Gastrocnemius medialis (tissue), 4 donors: ENCODE measurements at regions not wholly inside any gene's neighbourhood (a gene's known extent, or its start where the extent isn't known, plus 50 kb on each side); places are given as distances from the start of the nearest gene placed in this dataset.

Experiments
- ATAC-seq, 2 donors: fragments of 150-250 bp; one replicate each; pipeline ENCODE4 v1.9.1; 2016
- DNase-seq, 2 donors: peaks; one replicate each; pipeline ENCODE4 v3.0.0-alpha.2; 2019
- H3K27ac ChIP-seq, 4 donors: fragments of 200-600 bp; sonication (generic); 1 replicate in 1 of 4; 2 replicates in 3 of 4; pipeline ENCODE4 v1.5.1; 2016 to 2018; ENCODE audit warnings: mild to moderate bottlenecking in 2 of 4, moderate library complexity in 1 of 4
- H3K27me3 ChIP-seq, 3 donors: fragments of 200-600 bp; sonication (generic) in 2 of 3; 1 replicate in 1 of 3; 2 replicates in 2 of 3; pipeline versions ENCODE4 v1.5.1 to v1.6.0; 2016 to 2019; ENCODE audit warnings: mild to moderate bottlenecking in 1 of 3, moderate library complexity in 1 of 3
- H3K36me3 ChIP-seq, 2 donors: fragments of 200-600 bp; sonication (generic) in 1 of 2; one replicate each; pipeline ENCODE4 v1.5.1; 2017 to 2018
- H3K4me1 ChIP-seq, 2 donors: fragments of 200-600 bp; sonication (generic) in 1 of 2; one replicate each; pipeline ENCODE4 v1.5.1; 2016 to 2017; ENCODE audit warnings: mild to moderate bottlenecking in 2 of 2
- H3K4me3 ChIP-seq, 4 donors: fragments of 200-600 bp; sonication (generic) in 3 of 4; 1 replicate in 1 of 4; 2 replicates in 3 of 4; pipeline ENCODE4 v1.5.1; 2016 to 2019; ENCODE audit warnings: mild to moderate bottlenecking in 2 of 4
- H3K9me3 ChIP-seq, 3 donors: fragments of 200-600 bp; sonication (generic) in 2 of 3; 1 replicate in 1 of 3; 2 replicates in 2 of 3; pipeline ENCODE4 v1.5.1; 2016 to 2019
- POLR2A ChIP-seq, 2 donors: fragments of 450-650 bp; IDR thresholded peaks; one replicate each; pipeline ENCODE4 v1.6.1; 2017; ENCODE audit warnings: antibody characterized with exemption in 2 of 2, mild to moderate bottlenecking in 2 of 2, moderate library complexity in 2 of 2
- in situ Hi-C, 4 donors: fragments of 200-750 bp; cut with MboI; loops; one replicate each; pipeline versions ENCODE4 v1.15.0 to v1.8.0; 2017; ENCODE audit warnings: low sequenced_read_pairs in 4 of 4
- intact Hi-C: fragments of 100-400 bp; cut with DNase I; formaldehyde crosslinking; loops from one replicate; pipeline ENCODE4 v1.15.1; 2023; ENCODE audit warnings: low total_unique reads
- TF ChIP-seq, protein P1 (sequence below), 5 experiments: fragments of 450-650 bp in 3 of 5; fragments of 200-600 bp in 2 of 5; sonication (generic) in 2 of 5; IDR thresholded peaks in 4 of 5; conservative IDR thresholded peaks in 1 of 5; 1 replicate in 4 of 5; 2 replicates in 1 of 5; pipeline ENCODE4 v1.5.1; 2016 to 2019; ENCODE audit warnings: antibody characterized with exemption in 5 of 5, mild to moderate bottlenecking in 3 of 5, moderate library complexity in 3 of 5

DNA sequence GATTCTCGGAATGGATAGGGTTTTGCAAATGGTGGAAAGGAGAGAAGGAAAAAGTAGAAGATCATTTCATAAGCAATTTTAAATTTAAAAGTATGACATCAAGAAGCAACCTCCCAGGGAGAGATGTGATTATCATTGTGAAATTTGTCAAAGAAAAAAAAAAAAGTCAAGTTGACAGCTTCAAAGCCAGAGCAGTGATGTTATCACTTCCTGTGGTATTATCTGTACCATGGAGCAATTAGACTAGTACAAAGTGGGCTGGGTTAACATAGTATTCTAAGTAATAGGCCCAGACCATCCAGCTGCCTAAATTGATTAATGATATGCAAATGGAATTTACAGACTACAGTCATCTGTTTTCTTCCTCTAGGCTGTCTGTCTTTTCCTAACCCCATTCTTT is 84.0 kb upstream of the NPY start:
- H3K36me3 ChIP-seq = no peaks in the 10 kb centered on the region
- intact Hi-C loops (no loop called here), in situ Hi-C loops (no loop called here)
- H3K27me3 ChIP-seq = no peaks in the 10 kb centered on the region
- no peaks in the 10 kb centered on the region for H3K4me1 ChIP-seq
- no peak overlapping the region for H3K27ac ChIP-seq
- H3K9me3 ChIP-seq = no peaks in the 10 kb centered on the region
- H3K4me3 ChIP-seq = no peak overlapping the region
- no peak for TF ChIP-seq POLR2A (IDR thresholded peaks at IDR 0.05)
- TF ChIP-seq, protein P1, sequence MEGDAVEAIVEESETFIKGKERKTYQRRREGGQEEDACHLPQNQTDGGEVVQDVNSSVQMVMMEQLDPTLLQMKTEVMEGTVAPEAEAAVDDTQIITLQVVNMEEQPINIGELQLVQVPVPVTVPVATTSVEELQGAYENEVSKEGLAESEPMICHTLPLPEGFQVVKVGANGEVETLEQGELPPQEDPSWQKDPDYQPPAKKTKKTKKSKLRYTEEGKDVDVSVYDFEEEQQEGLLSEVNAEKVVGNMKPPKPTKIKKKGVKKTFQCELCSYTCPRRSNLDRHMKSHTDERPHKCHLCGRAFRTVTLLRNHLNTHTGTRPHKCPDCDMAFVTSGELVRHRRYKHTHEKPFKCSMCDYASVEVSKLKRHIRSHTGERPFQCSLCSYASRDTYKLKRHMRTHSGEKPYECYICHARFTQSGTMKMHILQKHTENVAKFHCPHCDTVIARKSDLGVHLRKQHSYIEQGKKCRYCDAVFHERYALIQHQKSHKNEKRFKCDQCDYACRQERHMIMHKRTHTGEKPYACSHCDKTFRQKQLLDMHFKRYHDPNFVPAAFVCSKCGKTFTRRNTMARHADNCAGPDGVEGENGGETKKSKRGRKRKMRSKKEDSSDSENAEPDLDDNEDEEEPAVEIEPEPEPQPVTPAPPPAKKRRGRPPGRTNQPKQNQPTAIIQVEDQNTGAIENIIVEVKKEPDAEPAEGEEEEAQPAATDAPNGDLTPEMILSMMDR (IDR thresholded peaks at IDR 0.05 in 4 of 5, conservative IDR thresholded peaks at IDR 0.05 in 1 of 5) = no peak
- ATAC-seq = no peak
- no peak for DNase-seq

DNA sequence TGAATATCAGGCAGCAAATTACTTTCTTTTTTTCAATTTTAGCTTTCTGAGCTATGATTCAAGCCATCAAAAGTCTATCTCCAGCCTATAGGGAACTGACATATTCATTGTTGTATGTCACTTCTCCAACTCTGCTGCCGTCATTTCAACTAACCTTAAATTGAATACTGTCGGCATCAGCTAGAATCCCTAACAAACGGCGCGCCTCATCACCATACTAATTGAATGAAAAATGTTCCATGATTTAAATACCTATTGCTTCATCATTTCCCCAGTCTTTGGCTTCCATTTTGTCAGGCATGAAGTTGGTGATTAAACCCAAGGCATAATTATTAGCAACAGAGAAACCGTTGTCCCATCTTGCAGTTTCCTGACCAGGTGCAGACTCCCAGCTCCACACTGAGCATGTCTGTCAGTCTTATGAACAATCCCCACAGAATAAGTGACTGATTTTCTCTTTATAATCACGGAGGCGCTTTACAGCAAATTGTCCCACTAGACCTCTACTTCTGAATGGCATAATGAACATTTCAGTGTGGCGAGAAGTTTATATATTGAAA is 83.5 kb upstream of the NPY start:
- intact Hi-C loops = no loop called here
- no peak for ATAC-seq
- Histone ChIP-seq H3K9me3 (no peaks in the 10 kb centered on the region), H3K36me3 (no peaks in the 10 kb centered on the region), H3K4me1 (no peaks in the 10 kb centered on the region), H3K27ac (no peak overlapping the region), H3K27me3 (no peaks in the 10 kb centered on the region), H3K4me3 (no peak overlapping the region)
- no peak for TF ChIP-seq POLR2A (IDR thresholded peaks at IDR 0.05)
- TF ChIP-seq, protein P1 (IDR thresholded peaks at IDR 0.05 in 4 of 5, conservative IDR thresholded peaks at IDR 0.05 in 1 of 5) = no peak
- DNase-seq = no peak
- in situ Hi-C loops = no loop called here

DNA sequence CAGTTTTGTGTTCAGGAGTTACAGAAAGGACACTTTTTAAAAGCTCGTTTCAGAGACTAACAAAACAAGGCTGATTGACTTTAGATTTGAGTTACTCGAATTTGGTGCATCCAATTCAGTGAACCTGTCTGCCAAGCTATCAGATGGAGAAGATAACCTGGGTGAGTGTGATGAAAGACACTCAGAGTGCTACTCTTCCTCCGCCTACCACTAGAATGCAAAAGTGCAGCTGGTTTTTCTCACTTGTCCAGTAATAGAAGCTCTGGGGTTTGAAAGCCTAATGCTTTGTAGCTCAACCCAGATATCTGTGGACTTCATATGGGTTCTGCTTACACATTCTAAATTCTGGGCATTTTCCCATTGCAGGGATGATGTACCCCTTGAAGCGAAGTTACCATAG is 82.8 kb upstream of the NPY start:
- Histone ChIP-seq H3K27ac (no peak overlapping the region), H3K4me1 (no peaks in the 10 kb centered on the region), H3K9me3 (no peaks in the 10 kb centered on the region), H3K36me3 (no peaks in the 10 kb centered on the region), H3K27me3 (no peaks in the 10 kb centered on the region), H3K4me3 (no peak overlapping the region)
- ATAC-seq (no peak), DNase-seq (no peak)
- in situ Hi-C loops = no loop called here
- no peak for TF ChIP-seq POLR2A (IDR thresholded peaks at IDR 0.05)
- intact Hi-C loops = no loop called here

DNA sequence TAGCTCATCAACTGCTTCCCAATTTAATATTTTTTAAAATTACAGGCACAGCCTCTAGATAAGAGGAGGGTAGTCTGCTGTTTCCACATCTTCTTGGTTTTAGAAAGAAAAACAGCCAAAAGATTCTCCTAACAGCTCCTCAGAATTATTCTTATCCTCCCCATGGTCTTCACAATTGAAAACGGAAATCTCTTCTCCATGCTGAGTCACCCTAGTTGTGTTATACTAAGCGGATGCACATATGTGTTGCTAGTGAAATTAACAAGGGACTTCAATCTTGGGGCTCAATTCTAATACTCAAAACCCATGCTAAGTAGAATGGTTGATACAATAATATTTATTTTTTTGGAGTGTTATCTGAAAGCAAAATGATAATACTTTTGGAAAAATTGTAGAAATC is 71.9 kb upstream of the NPY start:
- intact Hi-C loops (no loop called here), in situ Hi-C loops (no loop called here)
- Histone ChIP-seq H3K9me3 (no peaks in the 10 kb centered on the region), H3K27ac (no peak overlapping the region), H3K4me3 (no peak overlapping the region), H3K4me1 (no peaks in the 10 kb centered on the region), H3K36me3 (no peaks in the 10 kb centered on the region), H3K27me3 (no peaks in the 10 kb centered on the region)
- TF ChIP-seq, protein P1 (IDR thresholded peaks at IDR 0.05 in 4 of 5, conservative IDR thresholded peaks at IDR 0.05 in 1 of 5) = no peak
- TF ChIP-seq POLR2A (IDR thresholded peaks at IDR 0.05) = no peak
- DNase-seq = no peak
- ATAC-seq = no peak

DNA sequence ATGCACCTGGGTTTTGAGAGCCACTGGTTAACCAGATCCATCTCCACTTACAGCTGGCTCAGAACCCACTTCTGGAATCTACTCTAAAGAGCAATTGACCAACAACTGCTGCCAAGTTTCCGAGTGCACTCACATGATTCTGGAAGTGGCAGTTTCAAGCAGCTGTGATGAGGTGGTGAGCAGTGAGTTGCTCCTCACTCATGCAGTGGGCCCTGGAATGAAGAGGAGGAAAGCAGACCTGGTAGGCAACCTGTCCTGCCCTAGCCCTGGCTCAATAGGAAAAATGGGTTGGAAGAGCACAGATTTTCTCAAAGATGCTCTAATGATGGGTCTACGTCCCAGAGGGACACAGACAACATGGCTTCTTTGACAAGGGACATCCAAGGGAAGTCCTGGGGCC is 70.7 kb upstream of the NPY start:
- Histone ChIP-seq H3K4me3 (no peak overlapping the region), H3K9me3 (no peaks in the 10 kb centered on the region), H3K4me1 (no peaks in the 10 kb centered on the region), H3K27ac (no peak overlapping the region), H3K36me3 (no peaks in the 10 kb centered on the region), H3K27me3 (no peaks in the 10 kb centered on the region)
- intact Hi-C loops = no loop called here
- in situ Hi-C loops = no loop called here
- no peak for ATAC-seq
- no peak for TF ChIP-seq POLR2A (IDR thresholded peaks at IDR 0.05)
- TF ChIP-seq, protein P1 (IDR thresholded peaks at IDR 0.05 in 4 of 5, conservative IDR thresholded peaks at IDR 0.05 in 1 of 5) = no peak
- DNase-seq = no peak
